HepG2 (cell line): ENCODE measurements at regions not wholly inside any gene's neighbourhood (a gene's known extent, or its start where the extent isn't known, plus 50 kb on each side); places are given as distances from the start of the nearest gene placed in this dataset.

Source experiments
- ATAC-seq: fragments of 200-7000 bp; cut with Tn5 transposase; 3 replicates; pipeline ENCODE4 v1.9.1; 2020; ENCODE audit warnings: mild to moderate bottlenecking, moderate library complexity
- BruUV-seq: library from RNA; stranded (reverse); fragments of 400-500 nt; replicated peaks from 2 replicates; lab custom pipeline; 2021; lab: Mats Ljungman, UMichigan
- CTCF ChIA-PET: fragments of 300-600 bp; formaldehyde crosslinking; extraction: SDS; loops from one replicate; lab custom pipeline; 2021; ENCODE audit warnings: low total read pairs, inconsistent platforms, low intra/inter-chr PET ratio; lab: Yijun Ruan, JAX
- POLR2A ChIA-PET: fragments of 350-600 bp; sonication (Branson Sonifier 250); formaldehyde crosslinking; loops from one replicate; lab custom pipeline; 2020; ENCODE audit warnings: antibody characterized with exemption, inconsistent platforms; lab: Yijun Ruan, JAX
- DNase-seq: peaks from one replicate; pipeline ENCODE4 v3.0.0-alpha.2; 2015; ENCODE audit warnings: low spot score
- FAIRE-seq: peaks from 3 replicates; lab custom pipeline; 2011; peaks lifted over from hg19 to GRCh38; lab: Jason Lieb, UNC
- H2AFZ ChIP-seq: one replicate; pipeline ENCODE4 v1.6.1; 2011; ENCODE audit warnings: low read length, inconsistent platforms
- H3K27ac ChIP-seq: fragments of 300-600 bp; 3 replicates; pipeline ENCODE4 v1.8.0; 2011; ENCODE audit warnings: mixed run types, mild to moderate bottlenecking, mixed read lengths, low read length, inconsistent platforms; ENCODE audit not compliant: insufficient read depth; ENCODE audit errors: extremely low read length
- H3K27me3 ChIP-seq, 2 experiments: fragments of 200-600 bp in 1 of 2; 2 replicates in 1 of 2; 3 replicates in 1 of 2; pipeline versions ENCODE4 v1.6.0 to v1.8.0; 2011; ENCODE audit warnings: low read length in 2 of 2, mild to moderate bottlenecking in 2 of 2, moderate library complexity in 2 of 2, inconsistent platforms in 1 of 2; ENCODE audit not compliant: insufficient read depth in 2 of 2, control insufficient read depth in 1 of 2
- H3K36me3 ChIP-seq, 2 experiments: fragments of 200-600 bp in 1 of 2; replicated peaks in 1 of 2; 2 replicates in 1 of 2; 3 replicates in 1 of 2; pipeline versions ENCODE4 v1.5.1 to v1.8.0; 2011; ENCODE audit warnings: low read length in 2 of 2, inconsistent platforms in 1 of 2; ENCODE audit not compliant: insufficient read depth in 2 of 2, control insufficient read depth in 1 of 2
- H3K4me1 ChIP-seq: 2 replicates; pipeline ENCODE4 v1.5.1; 2012; ENCODE audit warnings: low read length, inconsistent platforms; ENCODE audit not compliant: insufficient read depth
- H3K4me2 ChIP-seq: 2 replicates; pipeline ENCODE4 v1.6.0; 2011; ENCODE audit warnings: low read depth, low read length, inconsistent platforms
- H3K4me3 ChIP-seq, 3 experiments: fragments of 200-600 bp in 1 of 3; sonication (generic), shearing (Covaris generic) in 1 of 3; replicated peaks in 1 of 3; 2 replicates each; pipeline ENCODE4 v1.5.1; 2011 to 2016; ENCODE audit warnings: low read length in 3 of 3, inconsistent platforms in 2 of 3, low read depth in 2 of 3, mild to moderate bottlenecking in 2 of 3, control low read depth in 1 of 3, mixed read lengths in 1 of 3; ENCODE audit not compliant: insufficient read depth in 1 of 3
- H3K79me2 ChIP-seq: one replicate; pipeline ENCODE4 v1.6.1; 2011; ENCODE audit warnings: low read length, inconsistent platforms; ENCODE audit not compliant: insufficient read depth
- H3K9ac ChIP-seq: 2 replicates; pipeline ENCODE4 v1.6.0; 2011; ENCODE audit warnings: mild to moderate bottlenecking, low read depth, low read length, inconsistent platforms; ENCODE audit not compliant: insufficient read depth
- H3K9me3 ChIP-seq: 2 replicates; pipeline ENCODE4 v1.5.1; 2012; ENCODE audit warnings: mild to moderate bottlenecking, low read length
- H4K20me1 ChIP-seq: 2 replicates; pipeline ENCODE4 v1.6.0; 2011; ENCODE audit warnings: inconsistent platforms, mild to moderate bottlenecking, low read length, moderate library complexity; ENCODE audit not compliant: insufficient read depth
- ELF1 ChIP-seq: sonication (generic); formaldehyde crosslinking; IDR thresholded peaks from 2 replicates; pipeline ENCODE4 v1.4.0; 2020; ENCODE audit warnings: missing genetic modification reagents
- HCFC1 ChIP-seq: fragments of 150-350 bp; IDR thresholded peaks from 2 replicates; pipeline ENCODE4 v1.6.1; 2014; ENCODE audit warnings: low read depth, low read length
- HNF1A ChIP-seq, 2 experiments: sonication (generic) in 1 of 2; formaldehyde crosslinking in 1 of 2; IDR thresholded peaks; 2 replicates each; pipeline versions ENCODE4 v1.4.0 to v1.6.1; 2016 to 2020; ENCODE audit warnings: borderline replicate concordance in 1 of 2, low read depth in 1 of 2, mild to moderate bottlenecking in 1 of 2, missing genetic modification reagents in 1 of 2
- HOMEZ ChIP-seq: IDR thresholded peaks from 2 replicates; pipeline ENCODE4 v1.6.1; 2016; ENCODE audit warnings: low read depth
- MXD4 ChIP-seq: IDR thresholded peaks from 2 replicates; pipeline ENCODE4 v1.6.1; 2016; ENCODE audit warnings: mild to moderate bottlenecking, missing biosample characterization, missing genetic modification reagents
- SP140L ChIP-seq: sonication (generic); formaldehyde crosslinking; IDR thresholded peaks from 2 replicates; pipeline ENCODE4 v1.4.0; 2020; ENCODE audit warnings: missing genetic modification reagents, borderline replicate concordance
- ZFP1 ChIP-seq: IDR thresholded peaks from 2 replicates; pipeline ENCODE4 v1.6.1; 2016
- ZNF230 ChIP-seq: sonication (generic); formaldehyde crosslinking; IDR thresholded peaks from 2 replicates; pipeline ENCODE4 v1.4.0; 2020; ENCODE audit warnings: mild to moderate bottlenecking, missing genetic modification reagents
- WGBS: methylation state at CpG from one replicate; pipeline ENCODE4 v1.1.6; 2017; ENCODE audit warnings: low lambda C conversion rate; 5-methylcytosine and 5-hydroxymethylcytosine counted together
- in situ Hi-C: cut with HindIII; loops from 2 replicates; pipeline ENCODE4 v1.10.0; 2017; ENCODE audit warnings: low pct_unique_long_range_greater_than_20kb; ENCODE audit not compliant: extremely low pct_ligation_motif_present
- intact Hi-C: fragments of 100-400 bp; cut with micrococcal nuclease; formaldehyde crosslinking; loops from one replicate; pipeline ENCODE4 v1.10.0; 2022; ENCODE audit not compliant: unreplicated experiment
- TF ChIP-seq, protein P1 (sequence below): IDR thresholded peaks from 2 replicates; pipeline ENCODE4 v1.6.1; 2018; ENCODE audit warnings: missing genetic modification reagents, mild to moderate bottlenecking, missing compliant biosample characterization

DNA sequence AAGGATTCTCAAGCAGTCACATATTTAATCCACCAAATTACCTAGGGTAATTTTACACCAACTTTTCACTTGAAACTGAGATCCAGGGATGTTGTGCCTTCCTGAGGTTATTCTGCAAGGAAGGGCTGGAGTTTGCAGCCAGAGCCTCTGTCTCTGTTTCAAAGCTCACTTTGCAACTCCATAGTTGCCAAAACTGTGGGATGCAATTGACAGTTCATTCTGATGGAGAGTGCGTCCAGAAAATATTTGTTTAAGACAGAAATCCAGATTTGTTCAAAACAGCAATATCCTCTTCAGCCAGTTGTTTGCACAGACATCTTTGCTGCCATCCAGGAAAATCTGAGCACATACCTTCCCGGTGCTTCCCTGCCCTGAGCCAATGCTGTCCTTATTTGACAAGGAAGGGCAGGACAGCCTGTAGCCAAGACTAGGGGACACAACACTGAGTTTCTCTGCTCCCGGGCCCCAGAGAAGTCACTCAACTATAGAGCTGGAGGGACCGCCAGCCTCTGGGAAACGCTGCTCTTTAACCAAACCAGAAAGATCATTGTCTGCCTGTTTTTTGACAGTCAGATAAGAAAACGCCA, 297.4 kb downstream of the HIVEP2 start:
- Histone ChIP-seq H3K27me3 (peaks cover 0 to 1% of the 10 kb centered on the region in 2 experiments; a peak in 2 of 5 replicates), H3K36me3 (no peaks in the 10 kb centered on the region), H4K20me1 (no peaks in the 10 kb centered on the region), H3K9me3 (no peaks in the 10 kb centered on the region), H3K4me2 (peak overlapping the region; percentile 33), H3K27ac (no peak overlapping the region), H3K9ac (no peak overlapping the region), H3K4me3 (no peak overlapping the region), H2AFZ (no peak overlapping the region), H3K4me1 (peaks cover 18% of the 10 kb centered on the region), H3K79me2 (no peaks in the 10 kb centered on the region)
- CTCF ChIA-PET = no interaction called here
- DNase-seq (no peak), ATAC-seq (peak; percentile 87), FAIRE-seq (no peak)
- 2% methylated on average over 6 of the region's 6 CpGs for WGBS
- in situ Hi-C loops = no loop called here
- BruUV-seq = no TSS peak
- intact Hi-C loops = no loop called here
- POLR2A ChIA-PET = no interaction called here
- TF ChIP-seq, protein P1, sequence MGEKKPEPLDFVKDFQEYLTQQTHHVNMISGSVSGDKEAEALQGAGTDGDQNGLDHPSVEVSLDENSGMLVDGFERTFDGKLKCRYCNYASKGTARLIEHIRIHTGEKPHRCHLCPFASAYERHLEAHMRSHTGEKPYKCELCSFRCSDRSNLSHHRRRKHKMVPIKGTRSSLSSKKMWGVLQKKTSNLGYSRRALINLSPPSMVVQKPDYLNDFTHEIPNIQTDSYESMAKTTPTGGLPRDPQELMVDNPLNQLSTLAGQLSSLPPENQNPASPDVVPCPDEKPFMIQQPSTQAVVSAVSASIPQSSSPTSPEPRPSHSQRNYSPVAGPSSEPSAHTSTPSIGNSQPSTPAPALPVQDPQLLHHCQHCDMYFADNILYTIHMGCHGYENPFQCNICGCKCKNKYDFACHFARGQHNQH (CRISPR knock-in tag) = 0 out of 2 replicates have a peak, but pooled peaks have one; percentile 31
- TF ChIP-seq ELF1 (CRISPR knock-in tag) = 0 out of 2 replicates have a peak, but pooled peaks have one; percentile 3
- TF ChIP-seq HCFC1 = no peak
- 0 out of 2 replicates have a peak, but pooled peaks have one; percentile 28 for TF ChIP-seq ZFP1
- 0 out of 2 replicates have a peak, but pooled peaks have one; percentile 25 for TF ChIP-seq SP140L
- TF ChIP-seq MXD4 (CRISPR knock-in tag) = 0 out of 2 replicates have a peak, but pooled peaks have one; percentile 20

- peak; percentile 73 for ATAC-seq
- CTCF ChIA-PET = no interaction called here
- peak; percentile 40; the same call in 1 of the 2 replicates for TF ChIP-seq HNF1A (IDR thresholded peaks at IDR 0.05; ENCODE audit: low read depth)
- peak; percentile 40; the same call in 1 of the 2 replicates for TF ChIP-seq HNF1A (CRISPR knock-in tag; IDR thresholded peaks at IDR 0.05; ENCODE audit: borderline replicate concordance)
- no peak for TF ChIP-seq ZNF230 (CRISPR knock-in tag)
- TF ChIP-seq HOMEZ (CRISPR knock-in tag) = peak; percentile 31; the same call in 1 of the 2 replicates
Observed at GRCh38 chr6:142648036-142648451, 296.9 kb downstream of the HIVEP2 start.

More at GRCh38 chr6:142648036-142648451, 296.9 kb downstream of the HIVEP2 start:
- no peak overlapping the region for H2AFZ ChIP-seq
- no peak overlapping the region for H3K27ac ChIP-seq
- H3K9me3 ChIP-seq = no peaks in the 10 kb centered on the region
- H3K9ac ChIP-seq = no peak overlapping the region
- peaks cover 18% of the 10 kb centered on the region for H3K4me1 ChIP-seq
- POLR2A ChIA-PET = no interaction called here
- H4K20me1 ChIP-seq = no peaks in the 10 kb centered on the region
- FAIRE-seq (no peak), DNase-seq (peak; percentile 57)
- peak overlapping the region; percentile 33 for H3K4me2 ChIP-seq
- BruUV-seq = no TSS peak
- no peaks in the 10 kb centered on the region for H3K79me2 ChIP-seq
- no peak overlapping the region for H3K4me3 ChIP-seq
- intact Hi-C loops (no loop called here), in situ Hi-C loops (no loop called here)
- H3K36me3 ChIP-seq = no peaks in the 10 kb centered on the region
- WGBS = 3% methylated on average over 3 of the region's 3 CpGs
- peaks cover 0 to 1% of the 10 kb centered on the region in 2 experiments; a peak in 2 of 5 replicates for H3K27me3 ChIP-seq
